GM12873 (cell line): ENCODE measurements at regions not wholly inside any gene's neighbourhood (a gene's known extent, or its start where the extent isn't known, plus 50 kb on each side); places are given as distances from the start of the nearest gene placed in this dataset.

Experiments
- CTCF ChIP-seq: IDR thresholded peaks from 2 replicates; pipeline ENCODE4 v1.5.1; 2012; ENCODE audit warnings: low read depth, mild to moderate bottlenecking, moderate library complexity, low read length, control low read depth; ENCODE audit not compliant: insufficient read depth; ENCODE audit errors: missing control alignments

- TF ChIP-seq CTCF, result no peak
Observed at GRCh38 chr5:85305766-85306165, 921.1 kb upstream of the EDIL3 start.

GRCh38 chr5:85311536-85311935, 926.9 kb upstream of the EDIL3 start:
- no peak for TF ChIP-seq CTCF

- no peak for TF ChIP-seq CTCF
Observed at GRCh38 chr5:85320495-85320894, 935.8 kb upstream of the EDIL3 start.

GRCh38 chr5:85333276-85333675, 948.6 kb upstream of the EDIL3 start:
- no peak for TF ChIP-seq CTCF

- TF ChIP-seq CTCF, result no peak
Observed at GRCh38 chr5:85337435-85337834, 952.8 kb upstream of the EDIL3 start.

GRCh38 chr5:85340790-85341189, 956.1 kb upstream of the EDIL3 start:
- no peak for TF ChIP-seq CTCF

- no peak for TF ChIP-seq CTCF
Observed at GRCh38 chr5:85345818-85346217, 961.1 kb upstream of the EDIL3 start.
